ENCODE measurements at regions not wholly inside any gene's neighbourhood (a gene's known extent, or its start where the extent isn't known, plus 50 kb on each side); places are given as distances from the start of the nearest gene placed in this dataset.

DNA sequence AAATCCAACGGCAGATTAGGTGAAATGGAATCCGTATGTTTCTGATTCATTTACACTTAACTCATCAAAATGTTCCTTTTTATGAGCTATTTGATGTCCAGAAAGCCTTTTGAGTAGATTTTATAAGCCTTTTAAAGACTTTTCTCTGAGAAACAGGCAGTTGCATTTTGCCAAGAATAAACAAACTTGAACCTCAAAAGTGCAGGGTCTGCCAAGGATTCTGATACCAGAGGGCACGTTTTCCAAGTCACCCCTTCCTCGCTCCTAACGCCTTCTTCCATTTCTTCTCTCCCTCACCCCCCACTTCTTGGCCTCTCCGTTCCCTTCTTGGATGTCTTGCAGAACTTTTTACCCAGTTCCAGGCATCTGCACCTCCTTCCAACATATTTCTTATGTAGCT, 200.6 kb upstream of the TBX3 start:
- H3K4me1 ChIP-seq, result no peaks in the 10 kb centered on the region
- no peak for TF ChIP-seq POLR2A (IDR thresholded peaks at IDR 0.05)
- in situ Hi-C loops (cut with MboI; ENCODE audit: low sequenced_read_pairs in 4 of 4) (no loop called here), intact Hi-C loops (cut with DNase I; ENCODE audit: low total_unique reads) (no loop called here)
- no peak for DNase-seq
- no peak for ATAC-seq
- H3K9me3 ChIP-seq, result no peaks in the 10 kb centered on the region
- H3K27ac ChIP-seq, result no peak overlapping the region
- H3K36me3 ChIP-seq, result no peaks in the 10 kb centered on the region
- peaks cover 0 to 3% (median 0%) of the 10 kb centered on the region in 3 donors for H3K27me3 ChIP-seq
- no peak overlapping the region for H3K4me3 ChIP-seq

GRCh38 chr12:114882083-114882482, 198.1 kb upstream of the TBX3 start:
- DNase-seq (no peak), ATAC-seq (no peak)
- H3K36me3 ChIP-seq, result no peaks in the 10 kb centered on the region
- H3K27ac ChIP-seq, result no peak overlapping the region
- H3K4me1 ChIP-seq, result no peaks in the 10 kb centered on the region
- TF ChIP-seq, protein P1, sequence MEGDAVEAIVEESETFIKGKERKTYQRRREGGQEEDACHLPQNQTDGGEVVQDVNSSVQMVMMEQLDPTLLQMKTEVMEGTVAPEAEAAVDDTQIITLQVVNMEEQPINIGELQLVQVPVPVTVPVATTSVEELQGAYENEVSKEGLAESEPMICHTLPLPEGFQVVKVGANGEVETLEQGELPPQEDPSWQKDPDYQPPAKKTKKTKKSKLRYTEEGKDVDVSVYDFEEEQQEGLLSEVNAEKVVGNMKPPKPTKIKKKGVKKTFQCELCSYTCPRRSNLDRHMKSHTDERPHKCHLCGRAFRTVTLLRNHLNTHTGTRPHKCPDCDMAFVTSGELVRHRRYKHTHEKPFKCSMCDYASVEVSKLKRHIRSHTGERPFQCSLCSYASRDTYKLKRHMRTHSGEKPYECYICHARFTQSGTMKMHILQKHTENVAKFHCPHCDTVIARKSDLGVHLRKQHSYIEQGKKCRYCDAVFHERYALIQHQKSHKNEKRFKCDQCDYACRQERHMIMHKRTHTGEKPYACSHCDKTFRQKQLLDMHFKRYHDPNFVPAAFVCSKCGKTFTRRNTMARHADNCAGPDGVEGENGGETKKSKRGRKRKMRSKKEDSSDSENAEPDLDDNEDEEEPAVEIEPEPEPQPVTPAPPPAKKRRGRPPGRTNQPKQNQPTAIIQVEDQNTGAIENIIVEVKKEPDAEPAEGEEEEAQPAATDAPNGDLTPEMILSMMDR (IDR thresholded peaks at IDR 0.05 in 4 of 5, conservative IDR thresholded peaks at IDR 0.05 in 1 of 5), result no peak
- TF ChIP-seq POLR2A (IDR thresholded peaks at IDR 0.05), result no peak
- H3K27me3 ChIP-seq, result peaks cover 0 to 3% (median 0%) of the 10 kb centered on the region in 3 donors
- in situ Hi-C loops (cut with MboI; ENCODE audit: low sequenced_read_pairs in 4 of 4) (no loop called here), intact Hi-C loops (cut with DNase I; ENCODE audit: low total_unique reads) (no loop called here)
- H3K4me3 ChIP-seq, result no peak overlapping the region
- no peaks in the 10 kb centered on the region for H3K9me3 ChIP-seq

DNA sequence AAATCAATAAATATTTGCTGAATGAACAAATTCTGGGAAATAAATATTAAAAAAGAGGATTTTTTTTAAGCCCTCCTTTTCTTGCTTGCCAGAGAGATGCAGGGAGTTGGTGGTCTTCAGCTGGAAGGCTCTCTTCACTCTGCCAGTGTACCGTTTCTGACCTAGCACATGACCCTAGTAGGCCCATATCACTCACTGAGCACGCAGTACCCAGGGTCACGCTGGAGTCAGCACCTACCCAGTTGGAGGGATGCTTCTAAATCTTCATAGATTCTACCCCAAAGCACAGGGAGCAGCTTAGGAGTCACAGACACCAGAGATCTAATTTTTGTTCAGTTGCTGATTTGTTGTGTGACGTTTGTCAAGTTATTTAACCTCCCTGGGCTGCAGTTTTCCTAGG, 195.4 kb upstream of the TBX3 start:
- in situ Hi-C loops (cut with MboI; ENCODE audit: low sequenced_read_pairs in 4 of 4), result no loop called here
- Histone ChIP-seq H3K27ac (no peak overlapping the region), H3K9me3 (no peaks in the 10 kb centered on the region), H3K4me1 (no peaks in the 10 kb centered on the region), H3K27me3 (no peaks in the 10 kb centered on the region), H3K4me3 (no peak overlapping the region), H3K36me3 (no peaks in the 10 kb centered on the region)
- intact Hi-C loops (cut with DNase I; ENCODE audit: low total_unique reads), result no loop called here
- no peak for DNase-seq
- TF ChIP-seq, protein P1 (IDR thresholded peaks at IDR 0.05 in 4 of 5, conservative IDR thresholded peaks at IDR 0.05 in 1 of 5), result no peak
- no peak for TF ChIP-seq POLR2A (IDR thresholded peaks at IDR 0.05)
- ATAC-seq, result no peak

- in situ Hi-C loops (cut with MboI; ENCODE audit: low sequenced_read_pairs in 4 of 4), result no loop called here
- TF ChIP-seq, protein P1 (IDR thresholded peaks at IDR 0.05 in 4 of 5, conservative IDR thresholded peaks at IDR 0.05 in 1 of 5), result no peak
- no peak for TF ChIP-seq POLR2A (IDR thresholded peaks at IDR 0.05)
- Histone ChIP-seq H3K27me3 (no peaks in the 10 kb centered on the region), H3K36me3 (no peaks in the 10 kb centered on the region), H3K4me3 (no peak overlapping the region), H3K9me3 (no peaks in the 10 kb centered on the region), H3K27ac (no peak overlapping the region), H3K4me1 (no peaks in the 10 kb centered on the region)
- intact Hi-C loops (cut with DNase I; ENCODE audit: low total_unique reads), result no loop called here
- no peak for ATAC-seq
- DNase-seq, result no peak
Observed at GRCh38 chr12:114878781-114879180, 194.8 kb upstream of the TBX3 start.

GRCh38 chr12:114876968-114877680, 193.1 kb upstream of the TBX3 start:
- ATAC-seq (no peak), DNase-seq (no peak)
- Histone ChIP-seq H3K27me3 (no peaks in the 10 kb centered on the region), H3K9me3 (no peaks in the 10 kb centered on the region), H3K4me3 (no peak overlapping the region), H3K36me3 (no peaks in the 10 kb centered on the region), H3K27ac (no peak overlapping the region), H3K4me1 (no peaks in the 10 kb centered on the region)
- in situ Hi-C loops (cut with MboI; ENCODE audit: low sequenced_read_pairs in 4 of 4), result no loop called here
- TF ChIP-seq, protein P1 (IDR thresholded peaks at IDR 0.05 in 4 of 5, conservative IDR thresholded peaks at IDR 0.05 in 1 of 5), result no peak
- TF ChIP-seq POLR2A (IDR thresholded peaks at IDR 0.05), result no peak
- intact Hi-C loops (cut with DNase I; ENCODE audit: low total_unique reads), result no loop called here

All from gastrocnemius medialis (tissue), 4 donors.